ENCODE measurements at regions not wholly inside any gene's neighbourhood (a gene's known extent, or its start where the extent isn't known, plus 50 kb on each side); places are given as distances from the start of the nearest gene placed in this dataset.

GRCh38 chr4:117949621-117950020 is 84.7 kb upstream of the NDST3 start:
- H3K9me3 Mint-ChIP-seq: peaks cover 1 to 16% (median 5%) of the 10 kb centered on the region in 7 donors
- H3K27ac Mint-ChIP-seq: no peak overlapping the region
- Histone ChIP-seq H3K27me3 (ENCODE audit: control insufficient read depth, insufficient read depth, low read length) (no peaks in the 10 kb centered on the region), H3K9me3 (ENCODE audit: control insufficient read depth in 2 of 2, low read length in 2 of 2) (no peaks in the 10 kb centered on the region), H3K4me1 (ENCODE audit: control insufficient read depth, insufficient read depth, low read length, poor library complexity, severe bottlenecking) (no peaks in the 10 kb centered on the region), H3K27ac (ENCODE audit: insufficient read depth, low read length, poor library complexity, severe bottlenecking) (no peak overlapping the region), H3K4me3 (ENCODE audit: low read depth, low read length) (no peak overlapping the region), H3K36me3 (ENCODE audit: control insufficient read depth, insufficient read depth, low read length) (no peaks in the 10 kb centered on the region)
- no peaks in the 10 kb centered on the region for H3K27me3 Mint-ChIP-seq
- H3K4me1 Mint-ChIP-seq: no peaks in the 10 kb centered on the region
- no peak overlapping the region for H3K4me3 Mint-ChIP-seq
- no peaks in the 10 kb centered on the region for H3K36me3 Mint-ChIP-seq
- DNase-seq: no peak
- ATAC-seq (ENCODE audit: low read depth in 2 of 2): no peak

- H3K4me3 ChIP-seq (ENCODE audit: low read depth, low read length): no peak overlapping the region
- H3K36me3 Mint-ChIP-seq: no peaks in the 10 kb centered on the region
- no peaks in the 10 kb centered on the region for H3K4me1 Mint-ChIP-seq
- H3K36me3 ChIP-seq (ENCODE audit: control insufficient read depth, insufficient read depth, low read length): no peaks in the 10 kb centered on the region
- no peaks in the 10 kb centered on the region for H3K4me1 ChIP-seq (ENCODE audit: control insufficient read depth, insufficient read depth, low read length, poor library complexity, severe bottlenecking)
- H3K27ac ChIP-seq (ENCODE audit: insufficient read depth, low read length, poor library complexity, severe bottlenecking): no peak overlapping the region
- H3K27me3 ChIP-seq (ENCODE audit: control insufficient read depth, insufficient read depth, low read length): no peaks in the 10 kb centered on the region
- H3K27ac Mint-ChIP-seq: no peak overlapping the region
- no peak for ATAC-seq (ENCODE audit: low read depth in 2 of 2)
- H3K27me3 Mint-ChIP-seq: no peaks in the 10 kb centered on the region
- no peaks in the 10 kb centered on the region for H3K9me3 ChIP-seq (ENCODE audit: control insufficient read depth in 2 of 2, low read length in 2 of 2)
- no peak overlapping the region for H3K4me3 Mint-ChIP-seq
- no peak for DNase-seq
- peaks cover 0 to 9% (median 2%) of the 10 kb centered on the region in 7 donors for H3K9me3 Mint-ChIP-seq
Measured at GRCh38 chr4:117957571-117957970, 76.7 kb upstream of the NDST3 start.

GRCh38 chr4:117965622-117966021 is 68.7 kb upstream of the NDST3 start:
- Mint-ChIP-seq H3K27ac (no peak overlapping the region), H3K36me3 (no peaks in the 10 kb centered on the region), H3K4me1 (no peaks in the 10 kb centered on the region), H3K9me3 (peaks cover 0 to 4% (median 2%) of the 10 kb centered on the region in 7 donors), H3K27me3 (no peaks in the 10 kb centered on the region), H3K4me3 (no peak overlapping the region)
- Histone ChIP-seq H3K36me3 (ENCODE audit: control insufficient read depth, insufficient read depth, low read length) (no peaks in the 10 kb centered on the region), H3K4me3 (ENCODE audit: low read depth, low read length) (no peak overlapping the region), H3K4me1 (ENCODE audit: control insufficient read depth, insufficient read depth, low read length, poor library complexity, severe bottlenecking) (no peaks in the 10 kb centered on the region), H3K27ac (ENCODE audit: insufficient read depth, low read length, poor library complexity, severe bottlenecking) (no peak overlapping the region), H3K27me3 (ENCODE audit: control insufficient read depth, insufficient read depth, low read length) (no peaks in the 10 kb centered on the region), H3K9me3 (ENCODE audit: control insufficient read depth in 2 of 2, low read length in 2 of 2) (no peaks in the 10 kb centered on the region)
- no peak for ATAC-seq (ENCODE audit: low read depth in 2 of 2)
- no peak for DNase-seq

GRCh38 chr4:117968606-117969005 is 65.7 kb upstream of the NDST3 start:
- no peaks in the 10 kb centered on the region for H3K27me3 Mint-ChIP-seq
- Histone ChIP-seq H3K4me1 (ENCODE audit: control insufficient read depth, insufficient read depth, low read length, poor library complexity, severe bottlenecking) (no peaks in the 10 kb centered on the region), H3K27me3 (ENCODE audit: control insufficient read depth, insufficient read depth, low read length) (no peaks in the 10 kb centered on the region), H3K27ac (ENCODE audit: insufficient read depth, low read length, poor library complexity, severe bottlenecking) (no peak overlapping the region), H3K36me3 (ENCODE audit: control insufficient read depth, insufficient read depth, low read length) (no peaks in the 10 kb centered on the region), H3K9me3 (ENCODE audit: control insufficient read depth in 2 of 2, low read length in 2 of 2) (no peaks in the 10 kb centered on the region), H3K4me3 (ENCODE audit: low read depth, low read length) (no peak overlapping the region)
- no peaks in the 10 kb centered on the region for H3K36me3 Mint-ChIP-seq
- DNase-seq (no peak), ATAC-seq (ENCODE audit: low read depth in 2 of 2) (no peak)
- H3K9me3 Mint-ChIP-seq: peaks cover 0 to 4% (median 0%) of the 10 kb centered on the region in 7 donors
- H3K4me1 Mint-ChIP-seq: no peaks in the 10 kb centered on the region
- H3K27ac Mint-ChIP-seq: no peak overlapping the region
- H3K4me3 Mint-ChIP-seq: no peak overlapping the region

- no peak for ATAC-seq (ENCODE audit: low read depth in 2 of 2)
- no peaks in the 10 kb centered on the region for H3K36me3 ChIP-seq (ENCODE audit: control insufficient read depth, insufficient read depth, low read length)
- no peak overlapping the region for H3K4me3 ChIP-seq (ENCODE audit: low read depth, low read length)
- no peaks in the 10 kb centered on the region for H3K27me3 Mint-ChIP-seq
- H3K27me3 ChIP-seq (ENCODE audit: control insufficient read depth, insufficient read depth, low read length): no peaks in the 10 kb centered on the region
- no peak overlapping the region for H3K27ac ChIP-seq (ENCODE audit: insufficient read depth, low read length, poor library complexity, severe bottlenecking)
- DNase-seq: no peak
- H3K36me3 Mint-ChIP-seq: no peaks in the 10 kb centered on the region
- H3K27ac Mint-ChIP-seq: no peak overlapping the region
- H3K4me1 ChIP-seq (ENCODE audit: control insufficient read depth, insufficient read depth, low read length, poor library complexity, severe bottlenecking): no peaks in the 10 kb centered on the region
- no peaks in the 10 kb centered on the region for H3K9me3 ChIP-seq (ENCODE audit: control insufficient read depth in 2 of 2, low read length in 2 of 2)
- no peak overlapping the region for H3K4me3 Mint-ChIP-seq
- H3K4me1 Mint-ChIP-seq: no peaks in the 10 kb centered on the region
- H3K9me3 Mint-ChIP-seq: peaks cover 0 to 10% (median 2%) of the 10 kb centered on the region in 7 donors
Measured at GRCh38 chr4:117971403-117971802, 62.9 kb upstream of the NDST3 start.

- ATAC-seq (ENCODE audit: low read depth in 2 of 2) (no peak), DNase-seq (no peak)
- Mint-ChIP-seq H3K36me3 (no peaks in the 10 kb centered on the region), H3K9me3 (peaks cover 0 to 8% (median 0%) of the 10 kb centered on the region in 7 donors), H3K4me3 (no peak overlapping the region), H3K27me3 (no peaks in the 10 kb centered on the region), H3K27ac (no peak overlapping the region), H3K4me1 (no peaks in the 10 kb centered on the region)
- no peaks in the 10 kb centered on the region for H3K36me3 ChIP-seq (ENCODE audit: control insufficient read depth, insufficient read depth, low read length)
- H3K4me1 ChIP-seq (ENCODE audit: control insufficient read depth, insufficient read depth, low read length, poor library complexity, severe bottlenecking): no peaks in the 10 kb centered on the region
- H3K9me3 ChIP-seq (ENCODE audit: control insufficient read depth in 2 of 2, low read length in 2 of 2): no peaks in the 10 kb centered on the region
- no peak overlapping the region for H3K4me3 ChIP-seq (ENCODE audit: low read depth, low read length)
- H3K27ac ChIP-seq (ENCODE audit: insufficient read depth, low read length, poor library complexity, severe bottlenecking): no peak overlapping the region
- no peaks in the 10 kb centered on the region for H3K27me3 ChIP-seq (ENCODE audit: control insufficient read depth, insufficient read depth, low read length)
Measured at GRCh38 chr4:117983541-117984365, 50.5 kb upstream of the NDST3 start.

GRCh38 chr4:117984366-117984680 is 50.0 kb upstream of the NDST3 start:
- no peak overlapping the region for H3K27ac ChIP-seq (ENCODE audit: insufficient read depth, low read length, poor library complexity, severe bottlenecking)
- no peaks in the 10 kb centered on the region for H3K4me1 ChIP-seq (ENCODE audit: control insufficient read depth, insufficient read depth, low read length, poor library complexity, severe bottlenecking)
- no peaks in the 10 kb centered on the region for H3K36me3 ChIP-seq (ENCODE audit: control insufficient read depth, insufficient read depth, low read length)
- H3K9me3 Mint-ChIP-seq: peaks cover 0 to 8% (median 0%) of the 10 kb centered on the region in 7 donors
- H3K27ac Mint-ChIP-seq: no peak overlapping the region
- no peaks in the 10 kb centered on the region for H3K9me3 ChIP-seq (ENCODE audit: control insufficient read depth in 2 of 2, low read length in 2 of 2)
- no peaks in the 10 kb centered on the region for H3K4me1 Mint-ChIP-seq
- no peaks in the 10 kb centered on the region for H3K27me3 ChIP-seq (ENCODE audit: control insufficient read depth, insufficient read depth, low read length)
- no peak for ATAC-seq (ENCODE audit: low read depth in 2 of 2)
- H3K36me3 Mint-ChIP-seq: no peaks in the 10 kb centered on the region
- H3K4me3 Mint-ChIP-seq: no peak overlapping the region
- no peaks in the 10 kb centered on the region for H3K27me3 Mint-ChIP-seq
- no peak overlapping the region for H3K4me3 ChIP-seq (ENCODE audit: low read depth, low read length)
- DNase-seq: no peak

Measured in CD4-positive, CD25-positive, alpha-beta regulatory T cell (primary cell).